ENCODE measurements at regions not wholly inside any gene's neighbourhood (a gene's known extent, or its start where the extent isn't known, plus 50 kb on each side); places are given as distances from the start of the nearest gene placed in this dataset.
A peak's percentile ranks its signal among the peaks of the same experiment; 100 is the strongest.

DNA sequence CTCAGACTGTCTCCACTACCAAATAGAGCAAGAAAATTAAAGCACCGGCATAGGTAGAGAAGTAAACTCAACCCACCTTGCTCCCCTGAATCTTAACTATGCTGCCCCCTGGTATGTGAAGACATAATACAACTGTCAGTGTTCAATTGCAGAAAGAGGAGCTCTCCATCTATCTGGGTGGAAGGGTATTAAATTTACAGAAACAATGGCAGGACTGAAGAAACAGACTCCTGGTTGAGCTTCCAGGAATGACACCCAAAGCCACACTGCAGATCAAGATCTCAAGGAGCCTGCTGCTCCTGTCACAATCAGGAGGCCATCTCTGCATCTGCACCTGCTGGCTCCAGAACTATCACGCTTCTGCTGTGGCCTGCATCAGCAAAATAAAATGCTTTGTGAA is 132.1 kb upstream of the BMAL1 start:
- H3K9me3 ChIP-seq: no peaks in the 10 kb centered on the region
- peak; percentile 84 for DNase-seq (ENCODE audit: extremely low spot score)
- intact Hi-C loops (cut with DNase I): no loop called here
- WGBS: 92% methylated on average over 2 of the region's 2 CpGs
- H3K4me1 ChIP-seq: peaks cover 0 to 6% (median 0%) of the 10 kb centered on the region in 4 donors
- H3K27ac ChIP-seq (replicated peaks in 1 of 4): no peak overlapping the region
- TF ChIP-seq POLR2AphosphoS5 (IDR thresholded peaks at IDR 0.05) (no peak), POLR2A (IDR thresholded peaks at IDR 0.05; ENCODE audit: low read depth) (no peak), EP300 (IDR thresholded peaks at IDR 0.05) (no peak)
- TF ChIP-seq, protein P1, sequence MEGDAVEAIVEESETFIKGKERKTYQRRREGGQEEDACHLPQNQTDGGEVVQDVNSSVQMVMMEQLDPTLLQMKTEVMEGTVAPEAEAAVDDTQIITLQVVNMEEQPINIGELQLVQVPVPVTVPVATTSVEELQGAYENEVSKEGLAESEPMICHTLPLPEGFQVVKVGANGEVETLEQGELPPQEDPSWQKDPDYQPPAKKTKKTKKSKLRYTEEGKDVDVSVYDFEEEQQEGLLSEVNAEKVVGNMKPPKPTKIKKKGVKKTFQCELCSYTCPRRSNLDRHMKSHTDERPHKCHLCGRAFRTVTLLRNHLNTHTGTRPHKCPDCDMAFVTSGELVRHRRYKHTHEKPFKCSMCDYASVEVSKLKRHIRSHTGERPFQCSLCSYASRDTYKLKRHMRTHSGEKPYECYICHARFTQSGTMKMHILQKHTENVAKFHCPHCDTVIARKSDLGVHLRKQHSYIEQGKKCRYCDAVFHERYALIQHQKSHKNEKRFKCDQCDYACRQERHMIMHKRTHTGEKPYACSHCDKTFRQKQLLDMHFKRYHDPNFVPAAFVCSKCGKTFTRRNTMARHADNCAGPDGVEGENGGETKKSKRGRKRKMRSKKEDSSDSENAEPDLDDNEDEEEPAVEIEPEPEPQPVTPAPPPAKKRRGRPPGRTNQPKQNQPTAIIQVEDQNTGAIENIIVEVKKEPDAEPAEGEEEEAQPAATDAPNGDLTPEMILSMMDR (IDR thresholded peaks at IDR 0.05): no peak
- H3K27me3 ChIP-seq: no peaks in the 10 kb centered on the region
- H3K36me3 ChIP-seq: no peaks in the 10 kb centered on the region
- no peak overlapping the region for H3K4me3 ChIP-seq

- H3K27ac ChIP-seq (replicated peaks in 1 of 4): no peak overlapping the region
- H3K27me3 ChIP-seq: no peaks in the 10 kb centered on the region
- H3K4me1 ChIP-seq: peaks cover 0 to 6% (median 0%) of the 10 kb centered on the region in 4 donors
- DNase-seq (ENCODE audit: extremely low spot score): peak; percentile 17
- no peaks in the 10 kb centered on the region for H3K36me3 ChIP-seq
- WGBS: 68% methylated on average over 2 of the region's 2 CpGs
- intact Hi-C loops (cut with DNase I): loop anchor here (10.0 kb wide), 1 partner anchor 185 kb away; no protein-coding TSS in a partner anchor
- H3K4me3 ChIP-seq: no peak overlapping the region
- TF ChIP-seq, protein P1 (IDR thresholded peaks at IDR 0.05): no peak
- TF ChIP-seq EP300 (IDR thresholded peaks at IDR 0.05): no peak
- TF ChIP-seq POLR2A (IDR thresholded peaks at IDR 0.05; ENCODE audit: low read depth): no peak
- H3K9me3 ChIP-seq: no peaks in the 10 kb centered on the region
These were observed 127.6 kb upstream of the BMAL1 start for GRCh38 chr11:13149991-13150390.

DNA sequence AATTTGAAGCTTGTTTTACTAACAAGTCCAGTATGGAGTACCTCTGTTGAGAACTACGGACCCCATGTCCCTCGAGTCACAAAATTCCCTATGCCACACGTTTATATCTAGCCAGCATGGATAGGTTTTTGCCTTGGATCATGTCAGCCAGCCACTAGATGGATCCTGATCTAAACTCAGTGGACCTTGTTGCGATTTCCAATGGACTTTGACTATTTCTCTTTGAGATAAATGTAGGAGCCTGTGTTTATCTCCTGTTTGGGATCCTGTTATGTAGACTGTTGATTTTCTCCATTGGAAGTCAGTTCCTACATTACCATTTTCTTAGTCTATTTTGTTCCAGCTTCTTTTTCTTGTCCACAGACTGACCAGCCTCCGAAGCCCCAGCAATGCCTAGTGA is 127.1 kb upstream of the BMAL1 start:
- Histone ChIP-seq H3K27me3 (no peaks in the 10 kb centered on the region), H3K36me3 (no peaks in the 10 kb centered on the region), H3K4me3 (no peak overlapping the region), H3K4me1 (peaks cover 0 to 6% (median 0%) of the 10 kb centered on the region in 4 donors), H3K9me3 (peaks cover 0 to under 1% (median 0%) of the 10 kb centered on the region in 4 donors), H3K27ac (replicated peaks in 1 of 4) (no peak overlapping the region)
- 90% methylated on average over 5 of the region's 5 CpGs for WGBS
- peak; percentile 21 for DNase-seq (ENCODE audit: extremely low spot score)
- intact Hi-C loops (cut with DNase I): loop anchor here (10.0 kb wide), 1 partner anchor 186 kb away; no protein-coding TSS in a partner anchor
- TF ChIP-seq POLR2A (IDR thresholded peaks at IDR 0.05; ENCODE audit: low read depth): no peak
- no peak for TF ChIP-seq POLR2AphosphoS5 (IDR thresholded peaks at IDR 0.05)
- no peak for TF ChIP-seq EP300 (IDR thresholded peaks at IDR 0.05)
- TF ChIP-seq, protein P1 (IDR thresholded peaks at IDR 0.05): no peak

GRCh38 chr11:13152264-13152663 is 125.3 kb upstream of the BMAL1 start:
- WGBS: 82% methylated on average over 6 of the region's 6 CpGs
- Histone ChIP-seq H3K36me3 (no peaks in the 10 kb centered on the region), H3K9me3 (peaks cover 0 to 9% (median 0%) of the 10 kb centered on the region in 4 donors), H3K27me3 (no peaks in the 10 kb centered on the region), H3K27ac (replicated peaks in 1 of 4) (no peak overlapping the region), H3K4me1 (peaks cover 0 to 6% (median 0%) of the 10 kb centered on the region in 4 donors), H3K4me3 (no peak overlapping the region)
- peak; percentile 39 for DNase-seq (ENCODE audit: extremely low spot score)
- intact Hi-C loops (cut with DNase I): loop anchor here (10.0 kb wide), 1 partner anchor 187 kb away; no protein-coding TSS in a partner anchor
- TF ChIP-seq POLR2AphosphoS5 (IDR thresholded peaks at IDR 0.05) (no peak), POLR2A (IDR thresholded peaks at IDR 0.05; ENCODE audit: low read depth) (no peak), EP300 (IDR thresholded peaks at IDR 0.05) (no peak)
- TF ChIP-seq, protein P1 (IDR thresholded peaks at IDR 0.05): no peak
